HS-27A (cell line): ENCODE measurements at regions not wholly inside any gene's neighbourhood (a gene's known extent, or its start where the extent isn't known, plus 50 kb on each side); places are given as distances from the start of the nearest gene placed in this dataset.
"Not testable (repeated sequence)": the region's sequence is repeated elsewhere in the genome, so short reads cannot be mapped to it uniquely, and the experiment has no call there.

ENCODE experiments used
- DNase-seq: peaks from one replicate; pipeline ENCODE4 v3.0.0-alpha.2; 2012; ENCODE audit warnings: low read depth, missing footprints

- no peak for DNase-seq
These were observed 631.9 kb upstream of the MMS22L start for GRCh38 chr6:97914912-97915311.

GRCh38 chr6:97915537-97915936, 632.5 kb upstream of the MMS22L start:
- no peak for DNase-seq

DNA sequence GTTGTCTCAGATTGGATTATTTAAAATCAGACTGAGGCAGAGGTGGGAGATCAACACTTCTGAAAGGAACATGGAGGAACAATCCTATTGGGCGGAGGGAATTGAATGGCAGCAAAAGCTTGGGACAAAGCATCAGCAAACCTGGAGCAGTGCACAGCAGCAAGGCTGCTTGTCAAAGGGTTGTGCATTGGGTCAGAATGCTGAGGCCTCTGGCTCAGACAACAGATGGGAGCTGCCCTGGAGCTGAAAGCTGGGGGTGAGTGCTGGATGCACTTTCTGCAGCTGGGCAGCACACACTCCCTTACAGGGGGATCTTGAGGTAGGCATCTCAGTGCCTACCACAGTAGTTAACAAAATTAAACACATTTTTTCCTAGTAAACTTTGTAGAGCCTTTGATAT, 634.4 kb upstream of the MMS22L start:
- no peak for DNase-seq

GRCh38 chr6:97919046-97919445, 636.0 kb upstream of the MMS22L start:
- DNase-seq = no peak

- DNase-seq = no peak
These were observed 636.6 kb upstream of the MMS22L start for GRCh38 chr6:97919631-97920030.

DNA sequence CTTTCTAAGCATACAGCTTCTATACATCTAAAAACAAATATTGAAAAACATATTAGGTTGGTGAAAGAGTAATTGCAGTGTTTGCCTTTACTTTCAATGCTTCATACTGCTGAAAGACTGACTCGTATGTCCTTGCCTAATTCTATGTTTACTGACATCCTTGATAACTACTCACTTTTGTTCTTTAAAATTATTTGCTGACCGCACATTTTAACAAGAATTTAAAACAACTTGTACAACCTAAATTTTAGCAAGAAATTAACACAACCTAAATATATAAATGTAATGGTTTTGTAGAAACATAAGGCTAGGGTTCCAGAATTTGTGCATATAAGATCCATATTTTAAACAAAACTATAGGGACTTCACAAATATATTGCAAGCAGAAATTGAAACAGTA, 640.2 kb upstream of the MMS22L start:
- no peak for DNase-seq

DNA sequence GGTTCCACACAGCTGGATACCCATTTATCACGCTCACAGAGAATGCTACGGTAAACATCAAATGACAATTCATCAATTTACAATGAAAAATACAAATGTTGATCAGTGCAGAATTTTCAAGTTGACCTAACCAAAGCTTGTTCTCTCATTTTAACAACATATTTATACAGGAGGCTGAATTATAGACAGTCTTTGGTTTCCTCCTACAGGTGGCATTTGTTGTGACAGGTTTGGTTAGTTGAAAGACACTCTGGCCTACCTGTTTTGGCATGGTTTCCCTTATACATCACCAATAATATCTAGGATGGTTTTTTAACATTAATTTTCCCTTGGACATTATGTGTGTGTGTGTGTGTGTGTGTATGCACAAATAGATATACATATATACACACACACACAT, 642.5 kb upstream of the MMS22L start:
- no peak for DNase-seq

- no peak for DNase-seq
These were observed 656.6 kb upstream of the MMS22L start for GRCh38 chr6:97939440-97940168.

- peak; percentile 2 for DNase-seq
These were observed 664.8 kb upstream of the MMS22L start for GRCh38 chr6:97947841-97948240.

- no peak for DNase-seq
These were observed 675.1 kb upstream of the MMS22L start for GRCh38 chr6:97958134-97958533.

- no peak for DNase-seq
These were observed 680.2 kb upstream of the MMS22L start for GRCh38 chr6:97963193-97963592.

DNA sequence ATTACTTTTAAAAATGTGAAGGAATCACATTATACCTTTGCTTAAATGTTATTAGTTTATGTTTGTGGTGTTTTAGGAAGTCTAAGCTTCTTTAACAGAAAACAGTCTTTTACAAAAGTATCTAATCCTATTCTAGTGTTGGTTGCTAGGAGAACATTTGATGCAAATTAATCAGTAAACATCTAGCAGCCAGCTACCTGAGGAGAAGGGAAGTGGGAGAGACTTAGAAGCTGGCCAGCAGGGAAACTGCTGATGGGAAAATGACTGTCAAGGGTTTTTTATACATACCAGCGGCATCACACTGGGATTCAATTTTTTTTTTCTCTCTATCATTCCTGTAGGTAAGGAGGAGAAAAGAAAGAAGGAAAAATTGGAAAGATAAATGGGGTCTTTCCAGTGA, 686.0 kb upstream of the MMS22L start:
- DNase-seq = no peak

DNA sequence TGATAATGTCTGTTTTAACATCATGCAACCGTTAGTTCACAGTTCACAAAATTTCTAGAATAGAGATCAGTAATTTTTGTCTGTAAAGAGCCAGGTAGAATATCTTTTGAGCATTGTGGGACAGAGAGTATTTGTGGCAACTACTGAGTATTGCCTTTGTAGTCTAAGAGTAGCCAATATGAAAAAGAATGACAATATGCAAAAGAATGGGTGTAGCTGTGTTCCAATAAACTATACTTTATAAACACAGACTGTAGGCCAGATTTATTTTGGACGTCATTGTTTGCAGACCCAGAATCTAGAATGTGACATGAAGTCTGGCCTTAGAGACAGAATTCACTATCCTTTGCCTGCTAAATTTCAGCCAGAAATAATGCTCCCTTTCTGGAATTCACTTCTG, 694.1 kb upstream of the MMS22L start:
- no peak for DNase-seq

DNA sequence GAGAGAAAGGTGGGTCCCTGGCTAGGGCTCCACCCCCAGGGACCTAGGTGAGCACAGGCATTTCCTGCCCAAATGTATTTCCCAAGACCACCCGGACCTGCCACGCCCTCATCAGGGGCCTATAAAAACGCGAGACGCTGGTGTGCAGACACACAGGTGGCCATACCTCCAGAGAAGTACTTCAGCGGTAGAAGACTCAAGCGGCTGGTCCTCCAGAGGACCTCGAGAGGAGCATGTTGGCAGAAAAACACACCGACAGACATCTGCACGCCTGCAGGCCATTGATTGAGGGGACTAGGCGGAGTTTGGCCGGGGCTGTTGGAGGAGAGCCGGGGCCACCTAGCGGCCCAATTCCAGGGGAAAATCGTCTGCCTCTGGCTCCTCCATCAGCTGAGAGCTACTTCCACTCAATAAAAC, 695.8 kb upstream of the MMS22L start:
- DNase-seq = no peak

- DNase-seq = not testable (repeated sequence)
These were observed 696.3 kb upstream of the MMS22L start for GRCh38 chr6:97979285-97979684.

GRCh38 chr6:97989451-97989850, 706.4 kb upstream of the MMS22L start:
- DNase-seq = no peak

- no peak for DNase-seq
These were observed 712.1 kb upstream of the MMS22L start for GRCh38 chr6:97995158-97995557.

DNA sequence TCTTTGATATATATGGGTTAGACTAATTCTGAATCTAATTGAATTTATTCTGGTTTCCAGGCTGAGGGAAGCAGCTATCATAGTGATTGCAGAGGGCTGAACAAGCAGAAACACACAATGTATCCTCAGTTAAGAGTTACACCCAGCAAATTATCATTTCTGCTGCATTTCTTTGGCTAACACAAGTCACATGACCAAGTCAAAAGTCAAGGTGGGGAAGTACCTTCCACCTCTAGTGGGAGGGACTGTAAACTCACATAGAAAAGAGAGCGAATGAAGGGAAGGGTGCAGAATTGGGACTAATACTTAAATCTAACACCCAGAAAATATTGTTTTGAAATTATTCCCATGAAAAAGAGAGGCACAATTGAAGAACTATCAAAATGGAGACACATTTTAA, 719.7 kb upstream of the MMS22L start:
- DNase-seq = no peak

DNA sequence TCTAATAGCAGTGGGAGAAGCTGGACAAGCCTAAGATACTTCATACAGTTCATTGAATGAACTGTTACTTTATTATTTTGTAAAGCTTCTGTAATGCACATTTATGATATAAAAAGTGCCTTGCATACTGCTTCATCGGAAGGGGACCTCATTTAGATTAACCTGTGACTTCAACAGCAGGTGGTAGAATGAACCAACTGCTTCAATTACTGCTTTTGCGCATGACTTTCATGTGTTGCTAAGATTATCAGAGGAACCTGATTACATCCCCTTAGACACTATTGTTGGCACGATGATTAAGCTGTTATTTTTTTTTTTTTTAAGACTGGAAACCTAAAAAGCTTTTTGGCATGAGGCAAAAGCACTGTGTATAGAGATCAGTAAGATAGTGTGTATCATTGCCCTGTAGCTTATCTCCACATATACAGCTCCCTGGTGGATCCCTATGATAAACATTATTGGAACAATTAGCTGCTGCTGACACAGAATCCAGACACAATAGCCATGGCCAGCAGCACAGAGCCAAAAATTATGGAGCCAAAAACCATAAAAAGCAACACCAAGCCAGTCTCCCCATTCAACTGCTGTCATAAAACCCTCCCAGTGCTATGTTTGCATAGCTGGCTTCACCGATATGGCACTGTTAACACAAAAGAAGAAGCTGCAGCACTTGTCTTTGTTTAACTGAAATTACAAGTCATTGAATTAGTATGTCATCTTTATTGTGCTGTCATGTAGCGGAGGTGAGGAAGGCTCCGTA, 731.6 kb upstream of the MMS22L start:
- DNase-seq = no peak

- DNase-seq = no peak
These were observed 733.5 kb upstream of the MMS22L start for GRCh38 chr6:98016565-98016964.

DNA sequence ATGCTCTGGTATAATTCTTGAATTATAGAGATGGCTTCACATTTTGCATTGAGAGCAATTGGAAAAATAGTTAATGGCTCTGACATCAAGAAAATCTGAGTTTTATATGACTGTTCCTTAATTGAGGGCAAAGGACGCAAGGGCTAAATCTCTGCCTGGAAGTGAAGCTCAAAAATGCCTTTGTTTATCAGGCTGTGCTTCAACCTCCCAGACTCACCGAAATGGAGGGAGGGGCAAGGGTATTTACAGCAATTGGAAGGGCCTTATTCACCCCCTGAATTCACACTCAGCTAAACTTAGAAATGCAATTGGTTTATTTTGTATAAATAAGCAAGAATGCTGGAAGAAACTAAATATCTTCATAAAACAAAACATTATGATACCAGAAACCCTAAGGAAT, 737.2 kb upstream of the MMS22L start:
- DNase-seq = no peak

- DNase-seq = no peak
These were observed 741.3 kb upstream of the MMS22L start for GRCh38 chr6:98024359-98024758.

DNA sequence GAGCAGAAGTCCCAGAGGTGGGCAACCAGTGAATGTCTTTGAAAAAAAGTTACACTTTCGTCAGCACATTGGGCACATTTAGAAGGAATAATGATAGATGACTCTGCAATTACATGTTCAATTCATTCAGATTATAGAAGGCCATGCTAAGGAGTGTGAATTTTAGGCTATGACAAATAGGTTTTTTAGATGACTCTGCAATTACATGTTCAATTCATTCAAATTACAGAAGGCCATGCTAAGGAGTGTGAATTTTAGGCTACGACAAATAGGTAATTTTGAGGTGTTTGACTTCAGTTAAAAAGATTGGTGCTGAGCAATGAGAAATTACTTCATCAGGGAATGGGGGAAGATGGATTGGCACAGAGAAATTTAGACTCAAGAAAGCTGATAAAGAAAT, 744.9 kb upstream of the MMS22L start:
- no peak for DNase-seq

- DNase-seq = no peak
These were observed 750.6 kb upstream of the MMS22L start for GRCh38 chr6:98033617-98034016.
